Right ventricle myocardium superior (tissue), 1 donor: ENCODE measurements at regions not wholly inside any gene's neighbourhood (a gene's known extent, or its start where the extent isn't known, plus 50 kb on each side); places are given as distances from the start of the nearest gene placed in this dataset.
A peak's percentile ranks its signal among the peaks of the same experiment; 100 is the strongest.

Experiments used
- ATAC-seq: fragments of 200-7000 bp; cut with Tn5 transposase; one replicate; pipeline ENCODE4 v1.9.1; 2020; ENCODE audit warnings: mild to moderate bottlenecking; ENCODE audit not compliant: poor library complexity
- DNase-seq: peaks from one replicate; pipeline ENCODE4 v3.0.0-alpha.2; 2020
- intact Hi-C: fragments of 100-400 bp; cut with DNase I; formaldehyde crosslinking; loops from one replicate; pipeline ENCODE4 v1.11.2; 2022
- donor health status: DM: no; HTN: yes; CAD: no; lungs with severe emphysema.

DNA sequence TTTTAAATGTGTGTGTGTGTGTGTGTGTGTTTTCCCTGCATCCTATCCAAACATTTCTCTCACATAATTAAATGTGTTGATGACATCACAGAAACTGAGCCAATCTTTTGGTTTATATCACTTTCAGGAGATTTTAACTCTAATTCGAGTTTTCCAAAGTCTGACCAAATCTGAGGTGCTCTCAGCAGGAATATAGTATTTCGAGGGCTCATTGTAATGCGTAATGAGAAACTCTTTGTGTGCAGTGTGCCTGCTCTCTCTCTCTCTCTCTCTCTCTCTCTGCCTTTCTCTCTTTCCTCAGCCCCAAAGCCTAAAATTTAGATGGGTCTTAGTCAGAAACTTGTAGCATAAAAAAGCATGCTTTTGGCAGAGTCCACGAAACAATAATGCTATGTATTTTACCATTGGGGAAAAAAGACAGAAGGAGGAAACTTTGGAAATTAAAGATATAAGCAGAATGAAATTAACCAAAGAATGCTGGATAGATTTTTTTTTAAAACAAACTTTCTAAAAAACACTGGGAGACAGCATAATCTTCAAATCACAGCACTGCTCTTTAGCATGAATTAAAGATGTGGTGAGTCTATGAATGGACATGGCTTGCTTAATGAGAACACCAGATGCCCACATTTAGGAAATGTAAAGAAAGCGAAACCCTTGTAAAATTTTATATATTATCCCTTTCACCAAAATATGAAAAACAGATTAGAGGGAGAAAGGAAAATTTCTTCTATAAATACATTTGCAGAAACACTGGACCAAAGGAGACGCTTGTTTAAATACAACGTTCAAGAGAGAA is 206.8 kb upstream of the HABP2 start:
- intact Hi-C loops: no loop called here
- DNase-seq (no peak), ATAC-seq (no peak)

DNA sequence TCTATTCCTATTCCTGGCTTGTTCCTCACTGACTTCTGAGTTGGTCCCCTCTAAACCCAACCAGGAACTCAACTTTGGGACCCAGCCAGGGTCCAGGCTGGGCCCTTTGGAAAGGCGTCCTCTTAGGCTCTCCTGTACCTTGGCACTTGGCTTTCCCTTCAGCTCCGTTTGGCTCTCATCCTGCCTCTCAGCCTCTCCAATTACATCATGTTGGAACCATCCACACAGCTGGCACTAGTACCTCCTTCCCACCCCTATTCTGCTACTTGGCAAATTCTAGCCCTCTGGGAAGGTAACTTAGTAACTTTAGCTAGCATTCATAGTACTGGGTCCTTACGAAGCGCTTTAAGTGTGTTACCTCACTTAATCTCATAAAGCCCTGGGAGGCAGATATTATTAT is 205.3 kb upstream of the HABP2 start:
- intact Hi-C loops: no loop called here
- DNase-seq: no peak
- ATAC-seq: peak; percentile 91

DNA sequence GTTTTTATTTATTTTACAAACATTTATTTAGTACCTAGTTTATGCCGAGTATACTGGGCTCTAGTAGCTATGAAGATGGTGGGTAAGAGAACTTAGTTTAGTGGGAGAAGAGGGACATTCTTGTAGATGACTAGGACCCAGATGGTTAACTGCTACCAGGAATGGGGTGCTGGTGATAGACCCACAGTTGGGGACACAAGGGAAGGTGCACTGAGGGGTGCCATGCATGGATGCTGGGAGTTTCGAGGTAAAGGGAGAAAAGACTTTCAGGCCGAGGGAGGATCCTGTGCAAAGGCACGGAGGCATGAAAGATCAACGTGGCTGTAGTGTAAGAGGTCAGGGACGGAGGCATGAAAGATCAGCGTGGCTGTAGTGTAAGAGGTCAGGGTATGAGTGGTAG is 204.2 kb upstream of the HABP2 start:
- DNase-seq (no peak), ATAC-seq (no peak)

DNA sequence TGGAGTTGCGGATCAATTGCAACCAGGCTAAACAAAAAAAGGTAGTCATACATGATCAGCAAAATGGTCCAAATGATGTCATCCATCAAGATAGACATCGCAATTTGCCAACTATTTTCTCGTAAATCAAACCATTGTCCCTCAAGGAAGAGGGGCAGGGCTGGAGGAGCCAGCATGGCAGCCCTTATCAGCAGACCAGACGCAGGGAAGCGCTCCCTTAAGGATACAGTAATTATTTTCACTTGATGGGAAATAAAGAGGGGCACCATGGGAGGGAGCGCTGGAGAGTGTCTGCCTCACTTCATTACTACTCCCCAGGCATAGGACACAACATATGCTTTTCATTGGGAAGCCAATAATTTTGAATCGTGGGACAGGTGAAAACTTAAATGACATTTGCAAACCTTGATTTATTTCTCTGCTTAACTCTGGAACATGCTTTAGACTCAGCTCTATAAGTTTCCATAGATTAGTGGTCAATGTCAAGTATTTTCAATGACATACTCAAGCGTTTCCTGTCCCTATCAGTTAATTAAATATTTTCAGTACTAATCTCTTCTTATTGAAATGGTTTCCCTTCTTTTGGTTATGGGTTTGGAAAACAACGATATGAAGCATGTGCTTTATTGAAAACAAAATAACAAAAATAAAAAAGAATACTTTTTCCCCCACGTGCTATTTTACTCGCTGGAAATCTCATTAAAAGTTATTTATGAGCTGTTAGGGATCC is 202.4 kb upstream of the HABP2 start:
- ATAC-seq: no peak
- intact Hi-C loops: no loop called here

More for the DNA sequence above, 204.2 kb upstream of the HABP2 start:
- intact Hi-C loops: no loop called here

DNA sequence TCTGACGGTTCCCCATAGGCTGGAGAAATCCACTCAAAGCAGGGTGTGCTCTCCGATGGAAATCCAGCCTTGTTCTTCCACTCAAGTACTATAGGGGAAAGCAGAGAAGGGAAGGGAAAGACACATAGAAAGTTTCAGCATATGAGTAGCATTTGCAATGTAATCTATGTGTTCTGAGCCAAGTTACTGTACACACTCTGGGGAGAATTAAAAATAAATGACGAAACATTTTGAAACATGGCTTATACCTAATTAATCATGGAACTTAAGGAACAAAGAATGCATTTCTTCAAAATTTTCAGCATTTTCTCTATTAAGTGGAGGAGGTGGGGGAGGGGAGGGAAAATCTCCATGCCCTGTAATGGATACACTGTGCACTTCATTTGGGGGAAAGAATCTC is 198.1 kb upstream of the HABP2 start:
- intact Hi-C loops: no loop called here
- ATAC-seq (no peak), DNase-seq (no peak)

More for the DNA sequence above, 202.4 kb upstream of the HABP2 start:
- DNase-seq: no peak

DNA sequence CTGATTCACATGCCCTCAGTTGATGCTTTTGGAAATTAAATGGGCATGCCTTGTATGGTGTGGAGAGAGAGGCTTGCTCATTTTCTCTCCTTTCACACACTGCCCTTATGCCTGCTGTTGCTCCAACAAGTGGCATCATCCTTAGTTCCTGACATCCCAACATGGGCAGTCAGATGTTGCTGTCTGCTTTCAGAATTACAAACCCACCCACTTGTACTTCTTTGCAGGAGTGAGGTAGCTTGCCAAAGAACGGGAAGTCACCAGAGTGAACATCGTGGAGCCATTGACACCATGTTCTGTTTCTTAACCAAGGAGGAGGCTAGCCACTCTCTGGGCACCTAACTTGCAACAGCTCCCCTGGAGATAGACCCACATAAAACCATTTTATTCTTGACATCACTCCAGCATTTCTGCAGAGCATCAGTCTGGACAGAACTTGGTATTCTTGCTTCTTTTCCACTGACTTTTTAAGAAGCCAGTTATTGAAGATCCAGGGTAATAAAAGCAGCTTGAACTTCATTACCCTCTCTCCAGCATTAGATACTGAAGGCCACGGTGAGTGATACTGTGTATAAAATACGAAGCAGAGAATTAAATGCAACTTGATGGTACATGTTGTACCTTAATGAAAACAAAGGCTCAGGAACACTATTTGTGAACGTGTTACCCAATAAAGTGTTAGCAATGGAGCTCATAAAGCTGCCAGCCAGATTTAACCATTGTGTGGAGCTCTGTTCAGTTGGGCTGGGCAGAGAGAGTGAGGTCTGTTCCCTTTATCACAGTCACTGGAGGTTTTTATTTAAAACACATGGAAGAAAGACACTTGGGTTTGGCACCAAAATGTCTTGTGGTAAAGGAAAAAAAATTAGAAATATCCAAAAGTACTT is 195.8 kb upstream of the HABP2 start:
- DNase-seq: no peak
- intact Hi-C loops: no loop called here
- ATAC-seq: no peak

DNA sequence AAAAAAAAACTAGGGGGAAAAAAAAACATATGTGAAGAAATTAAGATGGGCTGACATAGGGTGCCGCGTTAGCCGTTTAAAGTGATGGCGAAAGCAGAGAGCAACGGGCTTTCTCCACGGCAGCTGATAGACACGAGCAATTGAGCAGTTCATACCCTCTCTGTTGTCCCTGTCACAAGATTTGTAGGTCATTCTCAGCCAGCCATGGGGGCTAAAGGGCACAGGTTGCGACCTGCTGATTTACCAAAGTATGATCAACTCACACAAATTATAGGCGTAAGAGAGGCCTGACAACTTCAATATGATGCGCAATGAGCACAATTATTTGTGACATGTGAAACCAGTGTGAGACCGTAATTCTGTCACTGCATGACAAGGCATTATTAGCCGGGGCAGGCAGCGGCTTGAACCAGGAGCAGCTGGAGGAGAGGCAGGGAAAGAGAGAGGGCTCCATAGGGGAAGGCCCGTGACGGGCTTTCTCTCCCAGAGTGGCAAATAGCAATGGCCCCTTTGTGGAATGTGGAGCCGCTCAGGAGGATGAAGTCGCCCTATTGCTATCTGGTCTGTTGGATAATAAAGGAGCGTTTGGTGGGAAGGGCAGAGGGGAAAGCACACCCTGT is 195.1 kb upstream of the HABP2 start:
- ATAC-seq (no peak), DNase-seq (no peak)
- intact Hi-C loops: no loop called here

DNA sequence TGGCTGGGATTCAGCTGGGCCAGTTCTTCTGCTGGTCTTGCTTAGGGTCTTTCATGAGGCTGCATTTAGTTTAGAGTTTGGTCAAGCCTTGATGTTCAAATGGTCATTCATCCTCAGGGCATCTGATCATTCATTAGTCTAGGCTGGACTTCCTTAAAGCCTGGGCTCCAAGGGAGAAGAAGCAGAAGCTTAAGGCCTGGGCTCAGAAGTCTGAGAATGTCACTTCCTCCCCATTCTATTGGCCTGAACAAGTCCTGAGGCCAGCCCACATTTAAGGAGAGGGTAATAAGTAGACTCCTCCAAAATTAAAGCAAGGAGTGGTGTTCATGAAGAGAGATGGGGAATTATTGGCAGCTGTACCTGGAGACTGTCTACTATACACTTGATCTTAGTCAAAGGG is 193.2 kb upstream of the HABP2 start:
- DNase-seq (no peak), ATAC-seq (no peak)
- intact Hi-C loops: no loop called here

DNA sequence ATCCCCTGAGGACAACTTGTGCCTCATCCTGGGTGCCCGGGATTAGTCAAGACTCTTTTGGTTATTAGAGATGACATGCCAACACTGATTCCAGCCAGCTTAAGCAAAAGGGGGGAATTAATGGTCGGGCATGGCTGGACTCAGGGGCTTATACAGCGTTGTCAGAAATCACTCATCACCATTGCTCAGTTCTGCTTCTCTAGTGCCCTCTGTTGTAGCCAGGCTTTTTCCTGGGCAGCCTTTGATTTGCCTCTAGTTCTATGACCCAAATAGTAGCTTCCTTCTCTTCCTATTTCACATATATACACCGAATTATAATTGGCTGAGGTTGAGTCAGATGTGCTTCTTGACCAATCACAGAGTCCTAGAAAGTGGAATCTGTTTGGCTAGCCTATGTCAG is 192.0 kb upstream of the HABP2 start:
- DNase-seq (no peak), ATAC-seq (no peak)
- intact Hi-C loops: no loop called here

DNA sequence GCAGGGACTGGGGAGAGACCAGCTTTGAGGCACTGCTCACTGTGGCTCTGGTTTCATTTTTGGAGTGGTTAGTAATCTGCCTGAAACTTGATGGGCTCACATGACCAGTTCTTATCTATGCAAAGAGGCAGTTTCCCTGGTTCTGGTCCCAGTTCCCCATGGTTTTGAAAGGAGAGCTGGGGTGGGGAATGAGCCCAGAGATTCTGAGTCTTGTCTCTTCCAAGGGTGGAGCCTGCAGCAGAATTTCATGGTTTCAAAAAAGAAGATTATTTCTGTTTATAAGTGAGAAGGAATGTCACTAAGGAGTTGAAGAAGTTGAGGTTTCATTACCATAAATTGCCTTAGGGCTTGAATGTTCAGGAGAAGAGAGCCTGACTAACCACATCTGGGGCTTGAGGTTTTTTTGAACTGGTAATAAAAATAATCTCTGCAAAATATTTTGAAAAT is 190.2 kb upstream of the HABP2 start:
- no peak for DNase-seq
- intact Hi-C loops: no loop called here
- peak; percentile 83 for ATAC-seq

DNA sequence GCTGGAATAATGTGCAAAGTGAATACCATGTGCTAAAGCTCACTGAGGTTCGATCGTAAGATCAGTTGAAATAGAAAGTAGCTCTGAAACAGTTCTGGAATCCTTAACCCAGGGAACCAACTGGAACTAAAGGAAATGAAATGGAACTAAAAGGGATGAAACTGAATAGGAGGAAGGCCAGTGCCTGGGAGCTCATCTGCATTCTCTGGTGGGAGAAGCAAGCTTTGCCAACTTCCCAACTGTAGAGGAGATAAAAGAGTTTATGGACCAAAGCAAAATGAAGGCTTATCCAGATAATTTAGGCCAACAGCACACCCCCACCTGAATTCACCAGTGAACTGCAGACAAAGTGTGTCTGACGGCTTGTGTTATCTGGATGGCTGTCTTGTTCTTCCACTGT is 188.6 kb upstream of the HABP2 start:
- intact Hi-C loops: no loop called here
- DNase-seq (no peak), ATAC-seq (no peak)

DNA sequence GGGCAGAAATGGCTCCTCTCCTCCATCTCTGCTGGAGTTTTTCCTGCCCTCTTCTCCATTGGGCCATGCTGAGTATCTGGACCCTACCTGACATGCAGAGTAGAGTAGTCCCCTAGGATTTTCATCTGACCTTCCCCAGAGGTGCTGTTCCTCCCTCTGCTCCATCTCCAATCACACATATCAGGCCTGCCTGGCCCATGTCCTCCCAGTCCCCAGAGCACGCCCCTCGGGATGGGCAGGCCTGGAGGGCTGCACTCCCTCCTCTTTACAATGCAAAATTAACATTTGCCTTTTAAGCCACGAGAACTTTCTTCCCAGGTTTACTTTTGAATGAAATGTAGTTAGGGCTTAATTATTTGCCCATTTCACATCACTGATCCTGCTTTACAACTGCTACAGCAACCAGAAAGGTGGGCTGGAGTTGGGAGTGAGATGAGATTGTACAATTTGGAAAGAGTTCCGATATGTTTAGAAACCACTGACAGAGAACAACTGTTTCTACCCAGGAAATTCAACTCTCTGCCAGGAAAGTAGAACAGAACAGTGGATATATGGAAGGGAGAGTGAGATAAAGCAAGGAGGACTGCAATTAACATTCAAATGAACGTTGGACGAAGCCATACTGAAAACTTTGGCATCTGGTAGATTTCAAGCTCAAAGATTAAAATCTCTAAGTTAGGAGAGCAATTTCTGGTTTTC is 184.0 kb upstream of the HABP2 start:
- ATAC-seq: no peak
- no peak for DNase-seq
- intact Hi-C loops: no loop called here

DNA sequence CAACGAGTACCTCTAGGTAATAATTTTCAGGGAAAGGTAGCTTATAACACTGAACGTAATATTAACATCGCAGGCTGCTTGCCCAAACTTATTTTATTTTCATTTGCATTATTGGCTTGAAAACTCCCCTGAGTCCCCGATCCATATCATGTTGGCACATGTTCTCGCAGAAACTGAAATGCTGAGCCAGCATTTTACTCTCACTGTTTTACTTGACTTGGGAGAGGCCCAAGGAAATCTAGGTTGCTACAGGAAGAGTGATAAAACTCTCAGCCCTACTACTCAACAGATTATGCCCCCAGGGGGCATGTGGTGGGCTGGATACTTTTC is 183.5 kb upstream of the HABP2 start:
- intact Hi-C loops: no loop called here

DNA sequence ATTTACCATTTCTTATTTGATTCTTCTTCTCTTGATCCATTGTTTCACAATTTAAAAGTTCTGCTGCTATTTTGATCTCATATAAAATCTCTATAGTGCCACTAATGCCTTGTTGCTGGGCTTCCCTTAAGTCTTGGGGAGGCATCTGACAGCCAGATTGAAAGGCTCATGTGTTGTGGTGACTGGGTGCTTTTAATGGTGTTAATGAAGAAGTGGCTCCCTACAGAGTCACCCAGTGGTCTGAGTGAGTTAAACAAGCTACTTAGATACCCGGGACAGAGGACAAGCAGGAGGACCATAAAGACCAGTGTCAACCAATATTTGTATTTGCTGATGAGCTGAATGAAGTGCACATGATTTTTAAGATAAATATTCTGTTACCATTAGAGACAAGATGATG is 176.4 kb upstream of the HABP2 start:
- intact Hi-C loops: no loop called here

More for the DNA sequence above, 183.5 kb upstream of the HABP2 start:
- ATAC-seq: no peak
- DNase-seq: no peak

DNA sequence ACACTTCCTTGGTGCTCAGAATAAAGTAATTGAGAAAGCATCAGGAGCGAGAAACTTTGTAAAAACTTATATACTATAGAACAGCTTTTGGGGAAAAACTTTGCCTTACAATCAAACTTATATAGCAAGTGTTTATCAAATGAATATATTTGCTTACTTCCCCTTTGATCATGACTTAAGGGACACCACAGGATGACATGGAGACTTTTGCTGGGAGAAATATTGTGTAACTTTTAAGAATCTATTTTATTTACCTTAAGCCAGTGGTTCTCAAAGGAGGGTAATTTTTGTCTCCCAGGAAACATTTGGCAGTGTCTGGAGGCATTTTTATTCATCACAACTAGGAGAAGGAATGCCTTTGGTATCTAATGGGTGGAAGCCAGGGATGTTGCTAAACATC is 173.8 kb upstream of the HABP2 start:
- intact Hi-C loops: no loop called here
- DNase-seq (no peak), ATAC-seq (no peak)

More for the DNA sequence above, 176.4 kb upstream of the HABP2 start:
- DNase-seq (no peak), ATAC-seq (no peak)

DNA sequence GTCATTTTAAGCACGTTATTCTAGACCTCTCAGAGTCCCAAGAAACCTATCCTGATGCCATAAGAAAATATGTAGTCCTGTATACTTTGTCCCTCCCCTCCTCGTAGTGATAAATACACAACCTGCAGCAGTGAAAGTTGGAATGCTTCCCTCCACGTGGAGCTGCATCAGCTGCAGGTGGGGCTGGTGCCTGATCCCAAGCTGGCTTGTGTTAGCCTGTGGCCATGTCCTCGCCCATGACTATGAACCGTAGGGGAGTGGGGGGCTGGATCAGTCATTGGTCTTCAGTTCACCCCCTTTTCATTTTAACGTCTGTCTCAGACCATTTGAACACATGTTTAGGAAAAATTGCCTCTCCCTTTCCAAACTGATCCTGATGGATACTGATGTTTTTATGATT is 171.4 kb upstream of the HABP2 start:
- intact Hi-C loops: loop anchor here (5.0 to 10.0 kb wide), 3 partner anchors 247 to 907 kb away; no protein-coding TSS in a partner anchor
- ATAC-seq (no peak), DNase-seq (no peak)

DNA sequence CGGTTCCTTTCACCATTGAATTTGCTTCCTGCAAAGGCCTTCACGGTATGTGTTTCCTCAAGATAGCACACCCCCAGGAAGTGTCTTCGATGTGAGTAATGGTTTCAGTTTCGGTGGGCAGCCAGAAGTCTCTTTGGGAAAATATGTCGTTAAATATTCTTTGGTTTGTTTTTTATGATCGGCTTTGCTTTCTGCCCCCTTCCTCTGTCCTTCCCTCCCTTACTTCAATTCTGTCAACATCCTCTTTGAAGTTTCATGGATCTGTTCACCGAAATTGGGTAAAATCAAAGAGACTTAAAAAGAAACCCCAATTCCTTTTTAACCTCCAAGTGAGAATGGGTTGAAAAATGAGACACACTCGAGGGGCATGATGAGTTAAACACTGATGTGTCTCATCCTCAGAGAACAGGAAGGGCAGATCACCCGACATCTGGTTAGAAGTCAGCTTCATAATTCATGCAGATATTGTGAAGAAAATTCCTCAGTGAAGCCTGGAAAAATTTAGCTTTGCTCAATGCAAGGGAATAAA is 170.8 kb upstream of the HABP2 start:
- DNase-seq (no peak), ATAC-seq (peak; percentile 32)
- intact Hi-C loops: loop anchor here (5.0 to 10.0 kb wide), 3 partner anchors 247 to 907 kb away; no protein-coding TSS in a partner anchor

DNA sequence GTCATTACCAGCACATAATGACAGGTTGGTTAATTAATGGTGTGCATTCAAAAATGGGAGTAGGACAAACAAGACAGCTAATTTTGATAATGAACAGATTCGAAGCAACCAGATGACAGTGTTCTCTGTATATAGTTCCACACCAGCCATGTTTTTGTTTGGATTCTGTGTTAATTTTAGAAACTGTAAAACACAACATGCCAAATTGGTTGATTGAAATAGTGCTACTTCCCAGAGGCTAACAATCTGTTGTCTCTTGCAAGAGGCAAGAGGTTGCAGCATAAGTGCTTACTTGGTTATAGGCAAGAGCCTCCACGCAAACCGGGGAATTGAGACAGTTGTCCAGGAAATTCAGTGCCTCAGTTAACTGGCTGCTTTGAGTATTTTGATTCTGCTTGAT is 170.2 kb upstream of the HABP2 start:
- DNase-seq (no peak), ATAC-seq (no peak)
- intact Hi-C loops: loop anchor here (5.0 to 10.0 kb wide), 3 partner anchors 248 to 908 kb away; no protein-coding TSS in a partner anchor
